ENCODE measurements at regions not wholly inside any gene's neighbourhood (a gene's known extent, or its start where the extent isn't known, plus 50 kb on each side); places are given as distances from the start of the nearest gene placed in this dataset.
"Not testable (repeated sequence)": the region's sequence is repeated elsewhere in the genome, so short reads cannot be mapped to it uniquely, and the experiment has no call there.

GRCh38 chr13:48808683-48809082, 155.0 kb downstream of the CYSLTR2 start:
- DNase-seq = no peak

GRCh38 chr13:48810013-48810412, 156.3 kb downstream of the CYSLTR2 start:
- no peak for DNase-seq

DNA sequence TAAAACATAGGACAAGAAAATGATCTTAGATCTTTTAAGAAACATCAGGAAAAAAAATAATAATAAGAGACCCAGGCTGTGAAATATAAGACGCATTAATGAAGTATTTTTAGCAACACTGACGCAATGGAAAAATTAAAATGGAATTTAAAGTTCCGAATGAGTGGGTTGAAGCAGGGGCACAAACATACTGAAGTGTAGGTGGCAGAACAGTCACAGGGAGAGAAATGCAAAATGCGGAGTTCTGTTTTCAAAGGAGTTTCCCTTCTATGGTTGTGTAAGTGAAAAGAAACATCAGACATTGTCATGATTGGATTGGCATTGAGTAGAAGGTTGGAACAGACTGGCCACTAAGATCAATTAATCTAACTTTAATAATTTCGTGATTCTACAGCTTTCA, 159.8 kb downstream of the CYSLTR2 start:
- DNase-seq = no peak

DNA sequence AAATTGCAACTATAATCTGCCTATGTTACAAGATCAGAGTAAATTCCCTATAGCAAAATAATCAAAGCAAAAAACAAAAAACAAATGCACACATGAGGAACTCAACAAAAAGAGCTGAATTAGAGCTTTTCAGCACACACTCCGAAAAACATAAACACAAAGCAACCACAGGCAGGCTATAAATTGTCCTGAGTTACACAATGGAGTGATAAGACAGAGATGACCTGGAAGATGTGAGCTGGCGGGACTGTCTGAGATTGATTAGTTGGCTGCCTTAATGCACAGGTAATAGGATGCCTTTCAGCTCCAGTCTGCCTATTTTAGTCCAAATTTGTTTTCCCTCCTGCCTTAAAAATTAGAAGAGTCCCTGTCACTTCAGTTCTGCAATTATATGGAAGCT, 159.0 kb upstream of the FNDC3A start:
- DNase-seq = no peak

DNA sequence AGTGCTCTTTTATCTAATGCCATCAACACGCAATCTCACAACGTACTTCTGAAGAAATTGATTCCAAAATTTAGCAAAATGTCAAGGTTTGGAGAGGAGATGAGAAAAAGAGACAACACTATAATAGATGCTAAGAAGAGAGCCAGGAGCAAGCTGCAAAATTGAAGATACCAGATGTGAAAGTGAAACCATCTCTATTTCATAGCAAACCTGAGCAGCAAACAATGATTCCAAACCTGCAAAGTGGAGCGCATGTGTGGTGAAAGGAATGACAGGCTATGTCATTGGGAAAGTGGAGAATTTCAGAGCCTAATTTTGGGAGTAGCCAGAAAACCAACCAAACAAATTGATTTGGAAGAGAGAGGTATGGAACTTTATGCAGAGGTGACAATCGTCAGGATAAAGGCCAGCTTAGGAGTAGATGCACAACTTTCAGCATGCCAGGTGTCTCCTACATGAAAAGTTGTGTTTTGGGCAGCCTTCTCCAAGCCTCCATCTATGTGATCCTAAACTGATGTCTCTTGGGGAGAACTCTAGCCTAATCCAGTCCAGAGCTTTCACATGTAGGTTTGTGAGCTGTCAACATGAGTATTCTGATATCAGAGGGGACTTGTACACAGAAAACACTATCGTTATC, 158.4 kb upstream of the FNDC3A start:
- no peak for DNase-seq

- DNase-seq = no peak
Observed at GRCh38 chr13:48818495-48819356, 157.0 kb upstream of the FNDC3A start.

- DNase-seq = no peak
Observed at GRCh38 chr13:48819376-48819775, 156.3 kb upstream of the FNDC3A start.

GRCh38 chr13:48819899-48820298, 155.8 kb upstream of the FNDC3A start:
- no peak for DNase-seq

DNA sequence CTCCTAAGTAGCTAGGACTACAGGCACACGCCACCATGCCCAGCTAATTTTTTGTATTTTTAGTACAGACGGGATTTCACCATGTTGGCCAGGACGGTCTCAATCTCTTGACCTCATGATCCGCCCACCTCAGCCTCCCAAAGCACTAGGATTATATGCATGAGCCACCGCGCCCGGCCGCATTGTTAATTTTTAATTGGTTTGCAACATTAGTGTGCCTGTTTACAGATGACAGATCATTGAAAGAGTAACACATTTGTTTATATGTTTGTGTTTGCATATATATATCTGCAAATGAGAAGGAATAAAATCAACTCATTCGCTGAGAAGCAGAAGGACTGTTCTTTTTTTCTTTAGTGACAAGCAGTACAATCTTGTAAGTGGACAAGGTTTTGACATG, 152.2 kb upstream of the FNDC3A start:
- DNase-seq = not testable (repeated sequence)

- DNase-seq = no peak
Observed at GRCh38 chr13:48826039-48826438, 149.7 kb upstream of the FNDC3A start.

GRCh38 chr13:48826922-48827454, 148.7 kb upstream of the FNDC3A start:
- not testable (repeated sequence) for DNase-seq

DNA sequence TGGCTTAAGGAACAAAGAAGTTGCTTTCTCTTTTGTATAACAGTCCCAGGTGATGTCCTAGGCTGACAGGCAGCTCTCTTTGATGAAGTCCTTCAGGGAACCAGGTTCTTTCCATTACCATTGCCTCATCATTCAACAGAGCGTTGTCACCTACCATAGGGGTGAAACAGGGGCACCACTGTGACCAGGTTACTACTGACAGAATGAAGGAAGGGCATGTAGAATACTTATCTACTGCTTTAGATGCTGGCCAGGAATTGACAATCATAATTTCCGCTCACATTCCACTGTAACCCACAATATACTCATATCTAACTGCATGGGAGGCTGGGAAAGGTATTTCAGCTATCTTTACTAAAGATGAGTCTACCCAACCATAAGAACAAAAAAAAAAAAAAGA, 148.0 kb upstream of the FNDC3A start:
- DNase-seq = no peak

GRCh38 chr13:48828962-48829411, 146.7 kb upstream of the FNDC3A start:
- no peak for DNase-seq

GRCh38 chr13:48829536-48829935, 146.2 kb upstream of the FNDC3A start:
- DNase-seq = no peak

- DNase-seq = no peak
Observed at GRCh38 chr13:48831248-48831647, 144.5 kb upstream of the FNDC3A start.

GRCh38 chr13:48833412-48833811, 142.3 kb upstream of the FNDC3A start:
- no peak for DNase-seq

DNA sequence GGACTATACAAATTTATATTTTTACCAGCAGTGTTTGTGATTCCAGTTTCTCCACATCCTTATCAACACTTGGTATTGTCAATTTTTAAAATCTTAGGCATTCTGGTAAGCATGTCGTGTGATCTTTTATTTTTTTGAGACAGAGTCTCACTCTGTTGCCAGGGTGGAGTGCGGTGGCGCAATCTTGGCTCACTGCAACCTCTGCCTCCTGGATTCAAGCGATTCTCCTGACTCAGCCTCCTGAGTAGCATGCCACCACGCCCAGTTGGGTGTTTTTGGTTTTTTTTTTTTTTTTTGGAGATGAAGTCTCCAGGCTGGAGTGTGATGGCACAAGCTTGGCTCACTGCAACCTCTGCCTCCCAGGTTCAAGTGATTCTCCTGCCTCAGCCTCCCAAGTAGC, 140.4 kb upstream of the FNDC3A start:
- not testable (repeated sequence) for DNase-seq

- no peak for DNase-seq
Observed at GRCh38 chr13:48838193-48838973, 137.3 kb upstream of the FNDC3A start.

- DNase-seq = no peak
Observed at GRCh38 chr13:48839171-48839570, 136.5 kb upstream of the FNDC3A start.

- DNase-seq = no peak
Observed at GRCh38 chr13:48840366-48840765, 135.3 kb upstream of the FNDC3A start.

DNA sequence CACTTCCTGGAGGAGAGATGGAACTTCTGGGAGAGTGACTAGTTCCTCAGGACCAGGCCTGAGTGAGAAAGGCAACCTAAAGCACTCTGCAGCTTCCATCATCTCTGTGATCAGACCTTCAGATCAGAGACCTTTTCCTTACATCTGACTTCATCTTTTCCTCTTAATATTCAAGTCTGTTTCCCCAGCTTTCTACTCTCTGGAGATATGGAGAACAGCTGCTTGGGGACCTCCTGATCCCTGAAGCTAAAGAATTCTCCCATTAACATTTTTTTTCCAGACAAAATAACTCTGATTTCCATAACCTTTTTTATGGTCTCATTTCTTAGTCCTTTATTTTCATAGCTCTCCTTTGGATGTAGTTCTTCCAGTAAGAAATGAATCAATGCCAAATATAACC, 133.4 kb upstream of the FNDC3A start:
- no peak for DNase-seq
